ENCODE measurements at regions not wholly inside any gene's neighbourhood (a gene's known extent, or its start where the extent isn't known, plus 50 kb on each side); places are given as distances from the start of the nearest gene placed in this dataset.

DNA sequence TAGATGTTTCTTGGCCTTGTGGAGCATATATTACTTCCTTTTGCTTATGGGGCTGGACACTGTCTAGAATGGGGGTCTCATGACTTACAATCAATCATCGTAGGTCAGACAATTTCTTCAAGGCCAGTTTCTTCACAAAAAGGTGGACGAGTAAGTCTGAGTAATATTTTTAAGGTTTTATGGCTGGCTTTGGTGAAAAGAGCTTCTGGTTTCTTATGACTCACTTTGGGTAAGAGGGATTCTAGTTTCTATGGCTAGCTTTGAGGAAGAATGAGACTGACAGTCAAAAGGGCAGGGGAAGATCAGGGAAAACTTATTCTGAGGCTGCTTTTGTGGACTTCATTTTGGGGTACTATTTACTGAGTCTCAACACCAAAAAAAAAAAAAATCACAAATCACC lies 2067.2 kb upstream of the C9orf72 start:
- TF ChIP-seq, protein P1, sequence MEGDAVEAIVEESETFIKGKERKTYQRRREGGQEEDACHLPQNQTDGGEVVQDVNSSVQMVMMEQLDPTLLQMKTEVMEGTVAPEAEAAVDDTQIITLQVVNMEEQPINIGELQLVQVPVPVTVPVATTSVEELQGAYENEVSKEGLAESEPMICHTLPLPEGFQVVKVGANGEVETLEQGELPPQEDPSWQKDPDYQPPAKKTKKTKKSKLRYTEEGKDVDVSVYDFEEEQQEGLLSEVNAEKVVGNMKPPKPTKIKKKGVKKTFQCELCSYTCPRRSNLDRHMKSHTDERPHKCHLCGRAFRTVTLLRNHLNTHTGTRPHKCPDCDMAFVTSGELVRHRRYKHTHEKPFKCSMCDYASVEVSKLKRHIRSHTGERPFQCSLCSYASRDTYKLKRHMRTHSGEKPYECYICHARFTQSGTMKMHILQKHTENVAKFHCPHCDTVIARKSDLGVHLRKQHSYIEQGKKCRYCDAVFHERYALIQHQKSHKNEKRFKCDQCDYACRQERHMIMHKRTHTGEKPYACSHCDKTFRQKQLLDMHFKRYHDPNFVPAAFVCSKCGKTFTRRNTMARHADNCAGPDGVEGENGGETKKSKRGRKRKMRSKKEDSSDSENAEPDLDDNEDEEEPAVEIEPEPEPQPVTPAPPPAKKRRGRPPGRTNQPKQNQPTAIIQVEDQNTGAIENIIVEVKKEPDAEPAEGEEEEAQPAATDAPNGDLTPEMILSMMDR (IDR thresholded peaks at IDR 0.05) = no peak
- TF ChIP-seq POLR2A (IDR thresholded peaks at IDR 0.05) = no peak
